GM20000 (cell line): ENCODE measurements at regions not wholly inside any gene's neighbourhood (a gene's known extent, or its start where the extent isn't known, plus 50 kb on each side); places are given as distances from the start of the nearest gene placed in this dataset.
A peak's percentile ranks its signal among the peaks of the same experiment; 100 is the strongest.

Source experiments
- DNase-seq: peaks from one replicate; pipeline ENCODE4 v3.0.0; 2012; ENCODE audit warnings: low spot score
- CTCF ChIP-seq: IDR thresholded peaks from 2 replicates; pipeline ENCODE4 v1.5.1; 2012; ENCODE audit warnings: mild to moderate bottlenecking, control low read depth; ENCODE audit errors: extremely low read depth, missing control alignments

- TF ChIP-seq CTCF = no peak
- no peak for DNase-seq
Observed at GRCh38 chr16:73966851-73967250, 329.8 kb upstream of the PSMD7 start.

GRCh38 chr16:73965591-73965990, 331.0 kb upstream of the PSMD7 start:
- no peak for DNase-seq
- TF ChIP-seq CTCF = no peak

GRCh38 chr16:73956587-73957494, 339.8 kb upstream of the PSMD7 start:
- peak; percentile 75 for TF ChIP-seq CTCF
- peak; percentile 57 for DNase-seq

- DNase-seq = no peak
- no peak for TF ChIP-seq CTCF
Observed at GRCh38 chr16:73955702-73956101, 340.9 kb upstream of the PSMD7 start.

- no peak for TF ChIP-seq CTCF
- DNase-seq = no peak
Observed at GRCh38 chr16:73955255-73955654, 341.4 kb upstream of the PSMD7 start.

GRCh38 chr16:73951481-73951880, 345.1 kb upstream of the PSMD7 start:
- no peak for DNase-seq

More at GRCh38 chr16:73951481-73951880, 345.1 kb upstream of the PSMD7 start:
- no peak for TF ChIP-seq CTCF
